ENCODE measurements at regions not wholly inside any gene's neighbourhood (a gene's known extent, or its start where the extent isn't known, plus 50 kb on each side); places are given as distances from the start of the nearest gene placed in this dataset.
A peak's percentile ranks its signal among the peaks of the same experiment; 100 is the strongest.
"Not testable (repeated sequence)": the region's sequence is repeated elsewhere in the genome, so short reads cannot be mapped to it uniquely, and the experiment has no call there.

- no peak for DNase-seq
These were observed 81.5 kb upstream of the FOXN2 start for GRCh38 chr2:48233005-48233404.

GRCh38 chr2:48233824-48234223 is 80.7 kb upstream of the FOXN2 start:
- ATAC-seq (ENCODE audit: low read depth in 2 of 2); H3K4me3 Mint-ChIP-seq; H3K27ac Mint-ChIP-seq; DNase-seq; H3K9me3 Mint-ChIP-seq; H3K36me3 Mint-ChIP-seq; H3K27me3 Mint-ChIP-seq: not testable (repeated sequence)
- H3K4me1 Mint-ChIP-seq, result peaks cover 0 to 15% (median 11%) of the 10 kb centered on the region in 3 donors

More at GRCh38 chr2:48233005-48233404, 81.5 kb upstream of the FOXN2 start:
- no peaks in the 10 kb centered on the region for H3K9me3 Mint-ChIP-seq
- no peak overlapping the region for H3K4me3 Mint-ChIP-seq
- peak overlapping the region in 1 of 6 donors; percentile 62 for H3K27ac Mint-ChIP-seq
- H3K36me3 Mint-ChIP-seq, result no peaks in the 10 kb centered on the region
- no peak for ATAC-seq (ENCODE audit: low read depth in 2 of 2)
- H3K4me1 Mint-ChIP-seq, result peaks cover 5 to 22% (median 20%) of the 10 kb centered on the region in 3 donors
- H3K27me3 Mint-ChIP-seq, result no peaks in the 10 kb centered on the region

DNA sequence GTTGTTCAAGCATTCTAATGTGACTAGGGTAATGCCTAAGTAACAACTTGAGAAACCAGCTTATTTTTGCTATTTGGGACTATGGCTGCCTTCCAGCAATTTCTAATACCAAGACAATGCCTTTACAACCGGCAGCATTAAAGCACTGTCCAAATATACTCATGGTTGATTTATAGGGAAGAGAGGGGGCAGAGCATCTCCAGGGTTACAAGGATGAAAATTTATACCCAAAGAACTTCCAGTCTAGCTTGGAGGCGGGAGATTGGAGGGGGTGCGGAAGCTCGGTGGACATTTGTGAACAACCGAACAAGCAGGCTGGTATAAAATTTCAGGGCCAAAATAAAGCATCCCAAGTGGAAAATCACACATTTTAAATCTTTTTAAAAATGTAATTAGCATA is 79.4 kb upstream of the FOXN2 start:
- DNase-seq (no peak), ATAC-seq (ENCODE audit: low read depth in 2 of 2) (no peak)
- Mint-ChIP-seq H3K4me3 (no peak overlapping the region), H3K9me3 (peaks cover 0 to 3% (median 0%) of the 10 kb centered on the region in 7 donors), H3K27me3 (no peaks in the 10 kb centered on the region), H3K27ac (no peak overlapping the region), H3K4me1 (peaks cover 0 to 6% (median 3%) of the 10 kb centered on the region in 3 donors), H3K36me3 (no peaks in the 10 kb centered on the region)

- DNase-seq (no peak), ATAC-seq (ENCODE audit: low read depth in 2 of 2) (no peak)
- Mint-ChIP-seq H3K9me3 (peaks cover 0 to 3% (median 0%) of the 10 kb centered on the region in 7 donors), H3K4me1 (peaks cover 0 to 6% (median 0%) of the 10 kb centered on the region in 3 donors), H3K36me3 (no peaks in the 10 kb centered on the region), H3K4me3 (no peak overlapping the region), H3K27ac (no peak overlapping the region), H3K27me3 (no peaks in the 10 kb centered on the region)
These were observed 76.1 kb upstream of the FOXN2 start for GRCh38 chr2:48238381-48238780.

DNA sequence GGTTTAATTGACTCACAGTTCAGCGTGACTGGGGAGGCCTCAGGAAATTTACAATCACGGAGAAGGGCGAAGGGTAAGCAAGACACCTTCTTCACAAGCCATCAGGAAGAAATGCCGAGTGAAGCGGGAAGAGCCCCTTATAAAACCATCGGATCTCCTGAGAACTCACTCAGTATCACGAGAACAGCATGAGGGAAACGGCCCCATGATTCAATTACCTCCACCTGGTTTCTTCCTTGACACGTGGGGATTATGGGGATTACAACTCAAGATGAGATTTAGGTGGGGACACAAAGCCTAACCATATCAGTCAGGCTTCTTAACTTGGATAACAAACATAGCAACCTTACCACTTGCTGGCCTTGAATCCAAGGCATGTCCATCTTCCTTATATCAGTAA is 73.6 kb upstream of the FOXN2 start:
- no peak overlapping the region for H3K4me3 Mint-ChIP-seq
- peaks cover 0 to 6% (median 0%) of the 10 kb centered on the region in 3 donors for H3K4me1 Mint-ChIP-seq
- no peak overlapping the region for H3K27ac Mint-ChIP-seq
- no peak for ATAC-seq (ENCODE audit: low read depth in 2 of 2)
- no peaks in the 10 kb centered on the region for H3K27me3 Mint-ChIP-seq
- H3K36me3 Mint-ChIP-seq, result no peaks in the 10 kb centered on the region
- H3K9me3 Mint-ChIP-seq, result peaks cover 0 to 3% (median 0%) of the 10 kb centered on the region in 7 donors
- DNase-seq, result no peak

DNA sequence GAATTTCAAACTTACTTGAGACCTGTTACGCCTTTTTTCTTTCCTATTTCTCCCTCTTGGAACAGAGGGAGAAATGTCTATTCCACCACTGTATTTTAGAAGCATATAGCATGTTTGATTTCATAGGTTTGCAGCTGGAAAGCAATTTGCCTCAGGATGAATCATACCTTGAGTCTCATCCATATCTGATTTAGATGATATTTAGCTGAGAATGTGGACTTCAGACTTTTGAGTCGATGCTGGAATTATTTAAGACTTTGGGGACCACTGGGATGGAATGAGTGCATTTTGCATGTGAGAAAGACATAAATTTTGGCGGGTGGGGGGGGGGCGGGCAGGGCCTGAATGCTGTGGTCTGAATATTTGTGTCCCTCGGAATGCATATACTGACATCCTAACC is 67.3 kb upstream of the FOXN2 start:
- DNase-seq (no peak), ATAC-seq (ENCODE audit: low read depth in 2 of 2) (no peak)
- no peaks in the 10 kb centered on the region for H3K27me3 Mint-ChIP-seq
- no peaks in the 10 kb centered on the region for H3K36me3 Mint-ChIP-seq
- H3K4me1 Mint-ChIP-seq, result peaks cover 0 to 6% (median 5%) of the 10 kb centered on the region in 3 donors
- H3K27ac Mint-ChIP-seq, result no peak overlapping the region
- no peak overlapping the region for H3K4me3 Mint-ChIP-seq
- no peaks in the 10 kb centered on the region for H3K9me3 Mint-ChIP-seq

GRCh38 chr2:48248251-48248933 is 66.1 kb upstream of the FOXN2 start:
- ATAC-seq (ENCODE audit: low read depth in 2 of 2) (no peak), DNase-seq (no peak)
- Mint-ChIP-seq H3K27me3 (no peaks in the 10 kb centered on the region), H3K9me3 (no peaks in the 10 kb centered on the region), H3K27ac (no peak overlapping the region), H3K36me3 (no peaks in the 10 kb centered on the region), H3K4me1 (peaks cover 0 to 6% (median 5%) of the 10 kb centered on the region in 3 donors), H3K4me3 (no peak overlapping the region)

- H3K36me3 Mint-ChIP-seq, result no peaks in the 10 kb centered on the region
- ATAC-seq (ENCODE audit: low read depth in 2 of 2) (no peak), DNase-seq (no peak)
- no peaks in the 10 kb centered on the region for H3K27me3 Mint-ChIP-seq
- H3K4me1 Mint-ChIP-seq, result peaks cover 0 to 6% (median 5%) of the 10 kb centered on the region in 3 donors
- H3K27ac Mint-ChIP-seq, result no peak overlapping the region
- no peak overlapping the region for H3K4me3 Mint-ChIP-seq
- no peaks in the 10 kb centered on the region for H3K9me3 Mint-ChIP-seq
These were observed 65.5 kb upstream of the FOXN2 start for GRCh38 chr2:48249025-48249424.

DNA sequence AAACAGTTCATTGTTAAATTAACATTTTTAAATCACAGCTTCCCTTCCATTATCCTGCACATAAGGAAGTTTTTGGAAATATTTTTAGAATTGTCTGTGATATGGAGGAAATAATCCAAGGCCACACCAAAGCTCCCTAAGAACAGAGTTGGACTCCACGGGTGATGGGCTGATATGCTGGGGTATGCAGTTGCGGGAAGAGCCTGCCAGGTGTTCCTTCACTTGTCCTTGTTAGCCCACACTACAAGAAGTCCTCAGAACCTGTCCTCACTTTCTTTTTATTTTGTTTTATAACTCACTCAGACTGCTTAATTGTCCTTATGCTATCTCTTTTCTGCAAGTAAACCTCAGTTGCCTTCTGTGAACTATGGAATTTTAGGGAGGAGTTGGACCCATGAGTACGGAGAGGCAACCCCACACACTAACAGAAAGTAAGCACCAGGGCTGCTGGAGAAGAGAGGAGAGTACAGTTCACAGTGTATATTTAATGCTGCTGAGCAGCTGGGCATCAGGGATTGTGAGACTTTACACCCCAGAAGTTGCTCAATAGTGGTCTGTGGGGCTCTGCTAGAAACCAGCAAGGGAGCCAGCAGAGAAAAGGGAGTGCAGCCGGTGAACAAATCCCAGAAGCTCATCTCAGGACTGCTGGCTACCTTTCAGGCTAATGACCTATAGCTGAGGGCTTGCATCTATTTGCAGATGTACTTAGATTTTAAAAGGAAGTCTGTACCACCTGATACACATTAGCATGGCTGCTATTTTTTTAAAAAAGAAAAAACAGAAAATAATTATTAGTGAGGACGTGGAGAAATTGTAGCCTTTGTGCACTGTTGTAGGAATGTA is 64.6 kb upstream of the FOXN2 start:
- H3K27ac Mint-ChIP-seq, result peak overlapping the region in 1 of 6 donors; percentile 23
- H3K27me3 Mint-ChIP-seq, result no peaks in the 10 kb centered on the region
- DNase-seq (no peak), ATAC-seq (ENCODE audit: low read depth in 2 of 2) (no peak)
- H3K4me3 Mint-ChIP-seq, result no peak overlapping the region
- no peaks in the 10 kb centered on the region for H3K9me3 Mint-ChIP-seq
- no peaks in the 10 kb centered on the region for H3K36me3 Mint-ChIP-seq
- H3K4me1 Mint-ChIP-seq, result peaks cover 0 to 6% (median 5%) of the 10 kb centered on the region in 3 donors

- Mint-ChIP-seq H3K27ac (no peak overlapping the region), H3K9me3 (no peaks in the 10 kb centered on the region), H3K36me3 (no peaks in the 10 kb centered on the region), H3K4me3 (no peak overlapping the region), H3K4me1 (peaks cover 0 to 6% (median 5%) of the 10 kb centered on the region in 3 donors), H3K27me3 (no peaks in the 10 kb centered on the region)
- DNase-seq (no peak), ATAC-seq (ENCODE audit: low read depth in 2 of 2) (no peak)
These were observed 64.0 kb upstream of the FOXN2 start for GRCh38 chr2:48250474-48250844.

DNA sequence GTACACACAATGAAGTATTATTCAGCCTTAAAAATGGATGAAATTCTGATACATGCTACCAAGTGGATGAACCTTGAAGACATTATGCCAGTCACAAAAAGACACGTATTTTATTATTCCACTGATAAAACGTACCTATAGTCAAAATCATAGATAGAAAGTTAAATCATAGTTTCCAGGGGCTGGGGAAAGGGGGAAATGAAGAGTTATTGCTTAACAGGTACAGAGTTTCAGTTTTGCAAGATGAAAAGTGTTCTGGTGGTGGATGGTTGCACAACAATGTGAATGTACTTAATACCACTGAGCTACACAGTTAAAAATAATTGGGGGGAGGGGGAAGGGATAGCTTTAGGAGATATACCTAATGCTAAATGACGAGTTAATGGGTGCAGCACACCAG is 63.5 kb upstream of the FOXN2 start:
- no peaks in the 10 kb centered on the region for H3K36me3 Mint-ChIP-seq
- no peak for DNase-seq
- H3K27ac Mint-ChIP-seq, result peak overlapping the region in 1 of 6 donors; percentile 70

DNA sequence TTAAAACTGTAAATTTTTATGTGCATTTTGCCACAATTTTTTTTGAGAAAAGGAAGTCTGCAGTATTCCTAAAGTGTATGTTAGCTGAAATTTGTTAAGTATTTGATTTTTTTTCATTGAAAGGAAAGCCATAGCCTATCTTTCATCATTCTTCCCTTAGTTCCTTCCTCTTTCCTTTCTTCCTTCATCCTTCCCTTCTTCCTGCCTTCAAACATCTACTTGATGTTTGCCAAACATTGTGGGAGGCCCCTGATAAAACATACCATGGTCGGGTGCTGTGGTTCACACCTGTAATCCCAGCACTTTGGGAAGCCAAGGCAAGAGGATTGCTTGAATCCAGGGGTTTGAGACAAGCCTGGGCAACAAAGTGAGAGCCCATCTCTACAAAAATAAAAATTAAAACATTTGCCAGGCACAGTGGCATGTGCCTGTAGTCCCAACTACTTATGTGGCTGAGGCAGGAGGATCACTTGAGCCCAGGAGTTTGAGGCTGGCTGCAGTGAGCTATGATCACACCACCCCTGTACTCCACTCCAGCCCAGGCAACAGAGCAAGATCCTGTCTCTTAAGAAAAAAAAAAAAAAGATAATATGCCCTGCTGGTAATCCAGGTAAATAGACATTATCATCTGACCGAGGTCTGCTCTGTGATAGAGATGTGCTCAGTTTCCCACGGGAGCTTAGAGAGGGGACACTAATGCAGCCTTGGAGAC is 62.9 kb upstream of the FOXN2 start:
- DNase-seq (no peak), ATAC-seq (ENCODE audit: low read depth in 2 of 2) (no peak)
- H3K27ac Mint-ChIP-seq, result no peak overlapping the region
- no peaks in the 10 kb centered on the region for H3K36me3 Mint-ChIP-seq
- no peak overlapping the region for H3K4me3 Mint-ChIP-seq
- no peaks in the 10 kb centered on the region for H3K27me3 Mint-ChIP-seq
- H3K4me1 Mint-ChIP-seq, result peaks cover 0 to 6% (median 5%) of the 10 kb centered on the region in 3 donors
- H3K9me3 Mint-ChIP-seq, result no peaks in the 10 kb centered on the region

More for the DNA sequence above, 63.5 kb upstream of the FOXN2 start:
- no peak overlapping the region for H3K4me3 Mint-ChIP-seq
- no peaks in the 10 kb centered on the region for H3K27me3 Mint-ChIP-seq
- no peaks in the 10 kb centered on the region for H3K9me3 Mint-ChIP-seq
- ATAC-seq (ENCODE audit: low read depth in 2 of 2), result no peak
- peaks cover 0 to 6% (median 5%) of the 10 kb centered on the region in 3 donors for H3K4me1 Mint-ChIP-seq

DNA sequence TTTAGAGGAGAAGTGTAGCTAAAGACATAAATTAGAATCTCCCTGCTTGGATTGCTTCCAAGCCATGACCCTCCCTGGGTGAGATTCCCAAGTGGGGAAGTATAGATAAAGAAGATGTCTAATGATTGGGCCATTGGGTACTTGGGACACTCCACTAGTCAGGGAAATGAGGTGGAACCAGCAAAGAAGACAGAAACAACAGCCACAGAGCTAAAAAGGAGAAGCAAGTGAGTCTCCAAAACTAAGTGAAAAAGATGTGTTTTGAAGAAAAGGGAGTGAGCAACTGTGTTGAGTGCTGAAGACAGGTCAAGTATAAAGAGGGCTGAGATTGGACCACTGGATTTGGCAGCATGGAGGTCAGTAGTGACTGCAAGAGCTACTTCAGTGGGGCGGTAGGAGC is 61.2 kb upstream of the FOXN2 start:
- Mint-ChIP-seq H3K36me3 (no peaks in the 10 kb centered on the region), H3K4me3 (no peak overlapping the region), H3K27ac (no peak overlapping the region), H3K27me3 (no peaks in the 10 kb centered on the region), H3K4me1 (peaks cover 0 to 6% (median 5%) of the 10 kb centered on the region in 3 donors), H3K9me3 (no peaks in the 10 kb centered on the region)
- ATAC-seq (ENCODE audit: low read depth in 2 of 2) (peak; percentile 90 to 97), DNase-seq (peak; percentile 19)

Measured in naive B cell (primary cell).